ENCODE measurements at regions not wholly inside any gene's neighbourhood (a gene's known extent, or its start where the extent isn't known, plus 50 kb on each side); places are given as distances from the start of the nearest gene placed in this dataset.

GRCh38 chr5:64110222-64110621 is 55.4 kb upstream of the RNF180 start:
- H3K9me3 ChIP-seq, result no peaks in the 10 kb centered on the region
- no peaks in the 10 kb centered on the region for H3K4me1 ChIP-seq
- ChIA-PET CTCF (no interaction called here), POLR2A (no interaction called here)
- no peak overlapping the region for H3K27ac ChIP-seq
- FAIRE-seq (no peak), DNase-seq (ENCODE audit: low read depth in 1 of 2, low spot score in 1 of 2) (no peak), ATAC-seq (no peak)
- H3K4me2 ChIP-seq, result no peak overlapping the region
- WGBS (ENCODE audit: missing lambda C conversion rate), result 0% methylated on average over 2 of the region's 2 CpGs
- H3K4me3 ChIP-seq, result no peak overlapping the region
- no peak for TF ChIP-seq JUN (IDR thresholded peaks at IDR 0.05)
- no peak for TF ChIP-seq RAD21 (conservative IDR thresholded peaks at IDR 0.05 in 1 of 2, IDR thresholded peaks at IDR 0.05 in 1 of 2)
- no peak for TF ChIP-seq PHF8 (IDR thresholded peaks at IDR 0.05; ENCODE audit: borderline replicate concordance, low read depth)
- TF ChIP-seq HOXA7 (CRISPR knock-in tag; IDR thresholded peaks at IDR 0.05), result no peak
- TF ChIP-seq NFE2L2 (conservative IDR thresholded peaks at IDR 0.05; ENCODE audit: low read length), result no peak
- TF ChIP-seq NR3C1 (IDR thresholded peaks at IDR 0.05), result no peak
- no peak for TF ChIP-seq MAZ (IDR thresholded peaks at IDR 0.05; ENCODE audit: borderline replicate concordance, low read depth, low read length)
- TF ChIP-seq MYC (IDR thresholded peaks at IDR 0.05; ENCODE audit: borderline replicate concordance, low read length), result no peak
- TF ChIP-seq HOXB5 (CRISPR knock-in tag; IDR thresholded peaks at IDR 0.05), result no peak
- TF ChIP-seq, protein P1, sequence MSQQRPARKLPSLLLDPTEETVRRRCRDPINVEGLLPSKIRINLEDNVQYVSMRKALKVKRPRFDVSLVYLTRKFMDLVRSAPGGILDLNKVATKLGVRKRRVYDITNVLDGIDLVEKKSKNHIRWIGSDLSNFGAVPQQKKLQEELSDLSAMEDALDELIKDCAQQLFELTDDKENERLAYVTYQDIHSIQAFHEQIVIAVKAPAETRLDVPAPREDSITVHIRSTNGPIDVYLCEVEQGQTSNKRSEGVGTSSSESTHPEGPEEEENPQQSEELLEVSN (IDR thresholded peaks at IDR 0.05; ENCODE audit: borderline replicate concordance, low read depth), result no peak

- TF ChIP-seq NPAS2 (CRISPR knock-in tag; IDR thresholded peaks at IDR 0.05; ENCODE audit: borderline replicate concordance), result no peak
- TF ChIP-seq HOXB13 (CRISPR knock-in tag; IDR thresholded peaks at IDR 0.05; ENCODE audit: low read depth), result no peak
- H3K9me3 ChIP-seq, result no peaks in the 10 kb centered on the region
- no peak overlapping the region for H3K4me2 ChIP-seq
- FAIRE-seq, result no peak
- DNase-seq (ENCODE audit: low read depth in 1 of 2, low spot score in 1 of 2), result no peak
- no peak overlapping the region for H3K4me3 ChIP-seq
- ChIA-PET POLR2A (no interaction called here), CTCF (no interaction called here)
- no peak for ATAC-seq
- WGBS (ENCODE audit: missing lambda C conversion rate), result 6% methylated on average over 4 of the region's 4 CpGs
- no peaks in the 10 kb centered on the region for H3K4me1 ChIP-seq
- H3K27ac ChIP-seq, result no peak overlapping the region
Measured at GRCh38 chr5:64108674-64109073, 57.0 kb upstream of the RNF180 start.

DNA sequence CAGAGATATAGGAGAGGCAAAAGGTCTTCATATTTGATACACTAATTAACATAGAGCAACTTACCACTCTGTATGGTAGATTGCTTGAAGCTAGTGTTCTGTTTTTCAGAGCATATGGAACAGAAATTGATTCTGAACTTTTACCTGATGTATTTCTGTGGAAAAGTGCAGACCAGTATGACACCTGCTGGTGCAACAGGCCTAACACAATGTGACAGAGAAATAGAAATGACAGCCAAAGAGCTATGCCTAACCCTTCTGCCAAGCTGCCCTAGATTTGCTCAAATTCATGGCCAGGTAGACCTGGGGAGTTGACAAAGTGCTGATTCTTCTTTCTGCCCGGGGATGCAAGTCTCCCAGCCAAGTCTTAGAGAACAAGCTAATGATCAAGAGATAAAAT is 65.4 kb upstream of the RNF180 start:
- Histone ChIP-seq H3K4me3 (no peak overlapping the region), H3K27ac (no peak overlapping the region), H3K4me1 (no peaks in the 10 kb centered on the region), H3K9me3 (no peaks in the 10 kb centered on the region), H3K4me2 (no peak overlapping the region)
- TF ChIP-seq USF2 (IDR thresholded peaks at IDR 0.05) (no peak), MAX (IDR thresholded peaks at IDR 0.05) (no peak), RARB (CRISPR knock-in tag; IDR thresholded peaks at IDR 0.05) (no peak), RNF2 (IDR thresholded peaks at IDR 0.05; ENCODE audit: borderline replicate concordance, low read depth) (no peak), ELK1 (IDR thresholded peaks at IDR 0.05; ENCODE audit: low read depth, low read length) (no peak), MYC (IDR thresholded peaks at IDR 0.05; ENCODE audit: borderline replicate concordance, low read length) (no peak), JUNB (IDR thresholded peaks at IDR 0.05) (no peak), NR3C1 (IDR thresholded peaks at IDR 0.05) (no peak), TFCP2L1 (CRISPR knock-in tag; IDR thresholded peaks at IDR 0.05) (no peak), ESRRA (IDR thresholded peaks at IDR 0.05; ENCODE audit: borderline replicate concordance, low read length) (no peak), CTCF (IDR thresholded peaks at IDR 0.05) (no peak)
- TF ChIP-seq, protein P2, sequence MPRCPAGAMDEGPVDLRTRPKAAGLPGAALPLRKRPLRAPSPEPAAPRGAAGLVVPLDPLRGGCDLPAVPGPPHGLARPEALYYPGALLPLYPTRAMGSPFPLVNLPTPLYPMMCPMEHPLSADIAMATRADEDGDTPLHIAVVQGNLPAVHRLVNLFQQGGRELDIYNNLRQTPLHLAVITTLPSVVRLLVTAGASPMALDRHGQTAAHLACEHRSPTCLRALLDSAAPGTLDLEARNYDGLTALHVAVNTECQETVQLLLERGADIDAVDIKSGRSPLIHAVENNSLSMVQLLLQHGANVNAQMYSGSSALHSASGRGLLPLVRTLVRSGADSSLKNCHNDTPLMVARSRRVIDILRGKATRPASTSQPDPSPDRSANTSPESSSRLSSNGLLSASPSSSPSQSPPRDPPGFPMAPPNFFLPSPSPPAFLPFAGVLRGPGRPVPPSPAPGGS (IDR thresholded peaks at IDR 0.05), result no peak
- DNase-seq (ENCODE audit: low read depth in 1 of 2, low spot score in 1 of 2) (no peak), ATAC-seq (no peak), FAIRE-seq (no peak)
- CTCF ChIA-PET, result no interaction called here
- POLR2A ChIA-PET, result no interaction called here
- WGBS (ENCODE audit: missing lambda C conversion rate), result 0% methylated on average over 1 of the region's 1 CpG

Measured in A549 (cell line).